ENCODE measurements at regions not wholly inside any gene's neighbourhood (a gene's known extent, or its start where the extent isn't known, plus 50 kb on each side); places are given as distances from the start of the nearest gene placed in this dataset.
"Not testable (repeated sequence)": the region's sequence is repeated elsewhere in the genome, so short reads cannot be mapped to it uniquely, and the experiment has no call there.

- Histone ChIP-seq H3K27ac (no peak overlapping the region), H3K36me3 (no peaks in the 10 kb centered on the region), H3K27me3 (no peaks in the 10 kb centered on the region), H3K4me3 (ENCODE audit: low read depth in 1 of 2, low read length in 1 of 2) (no peak overlapping the region), H3K9me3 (no peaks in the 10 kb centered on the region), H3K4me1 (ENCODE audit: control insufficient read depth in 1 of 2, insufficient read depth in 1 of 2, low read depth in 1 of 2, low read length in 1 of 2) (no peaks in the 10 kb centered on the region)
- no peak for TF ChIP-seq CTCF (IDR thresholded peaks at IDR 0.05)
Observed at GRCh38 chr6:168844821-168845609, 404.0 kb downstream of the SMOC2 start.

- not testable (repeated sequence) for H3K36me3 ChIP-seq; H3K9me3 ChIP-seq; H3K27ac ChIP-seq; H3K4me3 ChIP-seq (ENCODE audit: low read depth in 1 of 2, low read length in 1 of 2); H3K4me1 ChIP-seq (ENCODE audit: control insufficient read depth in 1 of 2, insufficient read depth in 1 of 2, low read depth in 1 of 2, low read length in 1 of 2); H3K27me3 ChIP-seq
Observed at GRCh38 chr6:168842632-168843212, 401.7 kb downstream of the SMOC2 start.

- no peak overlapping the region for H3K27ac ChIP-seq
- no peaks in the 10 kb centered on the region for H3K36me3 ChIP-seq
- no peaks in the 10 kb centered on the region for H3K4me1 ChIP-seq (ENCODE audit: control insufficient read depth in 1 of 2, insufficient read depth in 1 of 2, low read depth in 1 of 2, low read length in 1 of 2)
- H3K27me3 ChIP-seq, result no peaks in the 10 kb centered on the region
- H3K4me3 ChIP-seq (ENCODE audit: low read depth in 1 of 2, low read length in 1 of 2), result no peak overlapping the region
- TF ChIP-seq CTCF (IDR thresholded peaks at IDR 0.05), result no peak
- H3K9me3 ChIP-seq, result no peaks in the 10 kb centered on the region
Observed at GRCh38 chr6:168841609-168842278, 400.8 kb downstream of the SMOC2 start.

GRCh38 chr6:168840932-168841331, 399.9 kb downstream of the SMOC2 start:
- not testable (repeated sequence) for H3K4me1 ChIP-seq (ENCODE audit: control insufficient read depth in 1 of 2, insufficient read depth in 1 of 2, low read depth in 1 of 2, low read length in 1 of 2); H3K27ac ChIP-seq; H3K4me3 ChIP-seq (ENCODE audit: low read depth in 1 of 2, low read length in 1 of 2); H3K27me3 ChIP-seq; H3K36me3 ChIP-seq; H3K9me3 ChIP-seq

GRCh38 chr6:168840299-168840698, 399.3 kb downstream of the SMOC2 start:
- H3K27ac ChIP-seq; H3K9me3 ChIP-seq; H3K36me3 ChIP-seq; H3K4me1 ChIP-seq (ENCODE audit: control insufficient read depth in 1 of 2, insufficient read depth in 1 of 2, low read depth in 1 of 2, low read length in 1 of 2); H3K27me3 ChIP-seq; H3K4me3 ChIP-seq (ENCODE audit: low read depth in 1 of 2, low read length in 1 of 2): not testable (repeated sequence)

- H3K9me3 ChIP-seq, result no peaks in the 10 kb centered on the region
- H3K27ac ChIP-seq, result no peak overlapping the region
- no peak for TF ChIP-seq CTCF (IDR thresholded peaks at IDR 0.05)
- H3K27me3 ChIP-seq, result no peaks in the 10 kb centered on the region
- H3K4me1 ChIP-seq (ENCODE audit: control insufficient read depth in 1 of 2, insufficient read depth in 1 of 2, low read depth in 1 of 2, low read length in 1 of 2), result no peaks in the 10 kb centered on the region
- no peaks in the 10 kb centered on the region for H3K36me3 ChIP-seq
- H3K4me3 ChIP-seq (ENCODE audit: low read depth in 1 of 2, low read length in 1 of 2), result no peak overlapping the region
Observed at GRCh38 chr6:168838037-168838399, 397.0 kb downstream of the SMOC2 start.

Measured in neutrophil (primary cell).